ENCODE measurements at regions not wholly inside any gene's neighbourhood (a gene's known extent, or its start where the extent isn't known, plus 50 kb on each side); places are given as distances from the start of the nearest gene placed in this dataset.
A peak's percentile ranks its signal among the peaks of the same experiment; 100 is the strongest.

GRCh38 chr13:44311011-44311780 is 62.4 kb upstream of the SERP2 start:
- no peak for TF ChIP-seq CTCF (IDR thresholded peaks at IDR 0.05)
- Mint-ChIP-seq H3K27me3 (ENCODE audit: low read depth in 3 of 3) (peaks cover 0 to 17% (median 5%) of the 10 kb centered on the region in 3 donors), H3K4me1 (peaks cover 13% of the 10 kb centered on the region), H3K4me3 (no peak overlapping the region), H3K9me3 (peaks cover 0 to 3% (median 0%) of the 10 kb centered on the region in 7 donors), H3K27ac (peak overlapping the region in 2 of 7 donors; percentile 40 to 78), H3K36me3 (no peaks in the 10 kb centered on the region)
- Histone ChIP-seq H4K20me1 (ENCODE audit: insufficient read depth, low read length) (no peaks in the 10 kb centered on the region), H2AFZ (ENCODE audit: insufficient read depth, low read depth, low read length, poor library complexity, severe bottlenecking) (no peak overlapping the region), H3K79me2 (ENCODE audit: insufficient read depth, low read length) (no peaks in the 10 kb centered on the region), H3K36me3 (replicated peaks in 1 of 2; ENCODE audit: control insufficient read depth in 1 of 2, insufficient read depth in 2 of 2, low read length in 2 of 2) (no peaks in the 10 kb centered on the region), H3K9ac (ENCODE audit: insufficient read depth, low read length, poor library complexity, severe bottlenecking) (no peak overlapping the region), H3K9me3 (replicated peaks in 1 of 2; ENCODE audit: control insufficient read depth in 1 of 2, insufficient read depth in 1 of 2, low read length in 2 of 2) (no peaks in the 10 kb centered on the region), H3K27ac (ENCODE audit: low read depth in 1 of 2, low read length in 2 of 2) (no peak overlapping the region), H3K4me2 (replicated peaks; ENCODE audit: extremely low read depth, low read length, poor library complexity, severe bottlenecking) (no peak overlapping the region), H3K4me1 (ENCODE audit: control insufficient read depth in 1 of 2, insufficient read depth in 2 of 2, low read length in 2 of 2) (no peaks in the 10 kb centered on the region), H3K27me3 (ENCODE audit: control insufficient read depth in 2 of 2, insufficient read depth in 2 of 2, low read length in 2 of 2) (peaks cover 0 to 3% of the 10 kb centered on the region in 2 donors), H3K4me3 (replicated peaks in 1 of 3; ENCODE audit: low read depth in 2 of 3, low read length in 3 of 3) (no peak overlapping the region)
- 63% methylated on average over 4 of the region's 8 CpGs for WGBS (ENCODE audit: insufficient coverage)
- intact Hi-C loops (cut with micrococcal nuclease): loop anchor here in 1 of 2 donors (5.0 kb wide), 1 partner anchor 74 kb away; no protein-coding TSS in a partner anchor
- DNase-seq: peak in 1 of 3 donors; percentile 9

DNA sequence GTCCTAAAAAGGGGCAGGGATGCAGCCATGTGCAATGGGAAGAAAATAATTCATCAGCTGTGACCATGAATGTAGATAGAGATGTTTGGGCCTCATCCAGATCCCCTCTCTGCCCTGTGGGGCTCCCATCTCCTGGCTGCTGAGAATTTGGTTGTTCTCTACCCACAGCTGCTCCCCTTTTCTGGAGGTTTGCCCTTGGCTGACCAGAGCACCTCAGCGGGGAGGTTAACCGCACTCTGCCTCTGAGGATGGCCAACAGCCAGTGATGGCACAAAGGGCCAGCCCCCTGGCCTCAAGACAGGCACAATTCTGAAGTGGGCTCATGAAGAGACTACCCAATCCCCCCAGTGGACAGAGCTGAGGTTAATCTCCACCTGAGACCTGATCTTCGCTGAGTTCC is 61.5 kb upstream of the SERP2 start:
- H3K4me1 Mint-ChIP-seq: peaks cover 6% of the 10 kb centered on the region
- WGBS (ENCODE audit: insufficient coverage): 100% methylated on average over 3 of the region's 3 CpGs
- peaks cover 0 to 3% (median 0%) of the 10 kb centered on the region in 7 donors for H3K9me3 Mint-ChIP-seq

More for the DNA sequence above, 61.5 kb upstream of the SERP2 start:
- Mint-ChIP-seq H3K27ac (peak overlapping the region in 1 of 7 donors; percentile 46), H3K4me3 (no peak overlapping the region), H3K36me3 (no peaks in the 10 kb centered on the region), H3K27me3 (ENCODE audit: low read depth in 3 of 3) (peaks cover 0 to 15% (median 5%) of the 10 kb centered on the region in 3 donors)
- Histone ChIP-seq H3K4me2 (replicated peaks; ENCODE audit: extremely low read depth, low read length, poor library complexity, severe bottlenecking) (no peak overlapping the region), H3K27me3 (ENCODE audit: control insufficient read depth in 2 of 2, insufficient read depth in 2 of 2, low read length in 2 of 2) (peaks cover 0 to 3% of the 10 kb centered on the region in 2 donors), H3K9me3 (replicated peaks in 1 of 2; ENCODE audit: control insufficient read depth in 1 of 2, insufficient read depth in 1 of 2, low read length in 2 of 2) (no peaks in the 10 kb centered on the region), H3K4me1 (ENCODE audit: control insufficient read depth in 1 of 2, insufficient read depth in 2 of 2, low read length in 2 of 2) (no peaks in the 10 kb centered on the region), H3K79me2 (ENCODE audit: insufficient read depth, low read length) (no peaks in the 10 kb centered on the region), H3K27ac (ENCODE audit: low read depth in 1 of 2, low read length in 2 of 2) (no peak overlapping the region), H4K20me1 (ENCODE audit: insufficient read depth, low read length) (no peaks in the 10 kb centered on the region), H3K9ac (ENCODE audit: insufficient read depth, low read length, poor library complexity, severe bottlenecking) (no peak overlapping the region), H3K4me3 (replicated peaks in 1 of 3; ENCODE audit: low read depth in 2 of 3, low read length in 3 of 3) (no peak overlapping the region), H2AFZ (ENCODE audit: insufficient read depth, low read depth, low read length, poor library complexity, severe bottlenecking) (no peak overlapping the region), H3K36me3 (replicated peaks in 1 of 2; ENCODE audit: control insufficient read depth in 1 of 2, insufficient read depth in 2 of 2, low read length in 2 of 2) (no peaks in the 10 kb centered on the region)
- intact Hi-C loops (cut with micrococcal nuclease): loop anchor here in 1 of 2 donors (5.0 kb wide), 1 partner anchor 75 kb away; no protein-coding TSS in a partner anchor
- DNase-seq: no peak
- TF ChIP-seq CTCF (IDR thresholded peaks at IDR 0.05): no peak
